ENCODE measurements at regions not wholly inside any gene's neighbourhood (a gene's known extent, or its start where the extent isn't known, plus 50 kb on each side); places are given as distances from the start of the nearest gene placed in this dataset.

DNA sequence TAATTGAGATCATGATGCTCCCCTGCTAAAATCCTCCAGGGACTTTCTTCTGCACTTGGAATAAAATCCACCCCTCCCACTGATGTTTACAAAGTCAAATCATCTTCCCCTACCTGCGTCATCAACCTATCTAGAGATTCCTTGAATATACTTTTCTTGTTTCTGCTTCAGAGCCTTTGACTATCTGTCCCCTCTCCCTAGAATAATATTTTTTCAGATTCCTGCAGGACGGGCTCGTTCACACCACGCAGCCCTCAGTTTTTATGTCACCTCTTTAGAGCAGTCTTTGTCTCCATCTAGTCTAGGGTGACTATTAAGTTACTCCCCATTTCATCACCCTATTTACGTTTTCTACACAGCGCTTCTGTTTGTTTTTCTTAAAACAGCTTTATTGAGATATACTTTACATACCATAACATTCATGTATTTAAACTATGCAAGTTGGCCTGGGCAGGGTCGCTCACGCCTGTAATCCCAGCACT is 94.8 kb upstream of the SESN3 start:
- Histone ChIP-seq H3K36me3 (ENCODE audit: insufficient read depth, low read length) (no peaks in the 10 kb centered on the region), H3K9me3 (ENCODE audit: low read depth, low read length) (no peaks in the 10 kb centered on the region), H3K9ac (ENCODE audit: insufficient read length) (no peak overlapping the region), H3K4me3 (no peak overlapping the region), H3K27ac (no peak overlapping the region)
- TF ChIP-seq EZH2 (IDR thresholded peaks at IDR 0.05): no peak
- no peak for TF ChIP-seq FOXP2 (optimal IDR thresholded peaks at IDR 0.05; ENCODE audit: control extremely low read depth, extremely low read length, insufficient read depth)
- TF ChIP-seq POLR2AphosphoS5 (IDR thresholded peaks at IDR 0.05; ENCODE audit: borderline replicate concordance, low read depth, low read length): no peak
- DNase-seq (ENCODE audit: low read depth, low spot score): no peak

GRCh38 chr11:95324826-95325225 is 93.8 kb upstream of the SESN3 start:
- no peak for TF ChIP-seq FOXP2 (optimal IDR thresholded peaks at IDR 0.05; ENCODE audit: control extremely low read depth, extremely low read length, insufficient read depth)
- TF ChIP-seq EZH2 (IDR thresholded peaks at IDR 0.05): no peak
- TF ChIP-seq POLR2AphosphoS5 (IDR thresholded peaks at IDR 0.05; ENCODE audit: borderline replicate concordance, low read depth, low read length): no peak
- DNase-seq (ENCODE audit: low read depth, low spot score): no peak
- Histone ChIP-seq H3K9me3 (ENCODE audit: low read depth, low read length) (no peaks in the 10 kb centered on the region), H3K36me3 (ENCODE audit: insufficient read depth, low read length) (no peaks in the 10 kb centered on the region), H3K27ac (no peak overlapping the region), H3K4me3 (no peak overlapping the region), H3K9ac (ENCODE audit: insufficient read length) (no peak overlapping the region)

DNA sequence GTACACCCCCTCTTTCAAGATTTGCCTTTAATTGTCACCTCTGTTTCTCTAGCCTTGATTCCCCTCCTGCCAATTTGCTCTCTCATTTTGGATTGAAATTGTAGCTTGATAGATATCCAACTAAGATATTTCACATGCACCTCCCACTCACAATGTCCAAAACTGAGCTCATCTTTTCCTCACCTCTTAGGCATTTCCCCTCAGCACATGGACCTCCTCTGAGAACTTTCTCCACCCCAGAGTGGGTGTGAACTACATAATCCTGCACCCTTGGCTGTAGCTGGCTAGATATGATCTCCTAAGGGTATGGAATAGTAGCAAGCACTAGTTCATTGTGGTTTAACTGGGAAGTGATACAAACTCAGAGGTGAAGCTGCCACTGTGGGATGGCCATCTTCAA is 91.5 kb upstream of the SESN3 start:
- H3K36me3 ChIP-seq (ENCODE audit: insufficient read depth, low read length): no peaks in the 10 kb centered on the region

DNA sequence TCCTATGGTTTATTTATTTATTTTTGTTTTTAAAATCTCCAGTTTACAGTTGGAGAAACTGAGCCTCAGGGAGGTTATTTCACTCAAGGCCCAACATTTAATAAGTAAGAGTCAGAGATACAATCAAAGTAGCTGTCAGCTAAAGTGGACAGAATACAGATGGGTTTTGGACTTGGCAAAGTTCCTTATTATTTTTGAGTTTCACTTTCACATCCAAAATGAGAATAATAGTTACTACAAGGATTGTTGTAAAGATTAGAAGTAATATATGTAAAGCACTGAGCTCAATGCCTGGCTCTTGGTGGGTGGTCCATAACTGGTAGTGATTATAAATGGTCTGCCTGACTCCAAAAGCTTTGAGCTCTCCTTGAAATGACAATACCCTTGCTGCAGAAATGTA is 87.5 kb upstream of the SESN3 start:
- TF ChIP-seq POLR2AphosphoS5 (IDR thresholded peaks at IDR 0.05; ENCODE audit: borderline replicate concordance, low read depth, low read length) (no peak), FOXP2 (optimal IDR thresholded peaks at IDR 0.05; ENCODE audit: control extremely low read depth, extremely low read length, insufficient read depth) (no peak), EZH2 (IDR thresholded peaks at IDR 0.05) (no peak)
- no peak overlapping the region for H3K9ac ChIP-seq (ENCODE audit: insufficient read length)
- H3K36me3 ChIP-seq (ENCODE audit: insufficient read depth, low read length): no peaks in the 10 kb centered on the region

More for the DNA sequence above, 91.5 kb upstream of the SESN3 start:
- no peak overlapping the region for H3K4me3 ChIP-seq
- TF ChIP-seq POLR2AphosphoS5 (IDR thresholded peaks at IDR 0.05; ENCODE audit: borderline replicate concordance, low read depth, low read length) (no peak), EZH2 (IDR thresholded peaks at IDR 0.05) (no peak), FOXP2 (optimal IDR thresholded peaks at IDR 0.05; ENCODE audit: control extremely low read depth, extremely low read length, insufficient read depth) (no peak)
- H3K9ac ChIP-seq (ENCODE audit: insufficient read length): no peak overlapping the region
- no peak for DNase-seq (ENCODE audit: low read depth, low spot score)
- no peaks in the 10 kb centered on the region for H3K9me3 ChIP-seq (ENCODE audit: low read depth, low read length)
- H3K27ac ChIP-seq: no peak overlapping the region

GRCh38 chr11:95308512-95309035 is 77.6 kb upstream of the SESN3 start:
- DNase-seq (ENCODE audit: low read depth, low spot score): no peak
- no peak overlapping the region for H3K4me3 ChIP-seq
- no peak overlapping the region for H3K9ac ChIP-seq (ENCODE audit: insufficient read length)
- H3K9me3 ChIP-seq (ENCODE audit: low read depth, low read length): no peaks in the 10 kb centered on the region
- H3K27ac ChIP-seq: no peak overlapping the region
- no peaks in the 10 kb centered on the region for H3K36me3 ChIP-seq (ENCODE audit: insufficient read depth, low read length)
- TF ChIP-seq POLR2AphosphoS5 (IDR thresholded peaks at IDR 0.05; ENCODE audit: borderline replicate concordance, low read depth, low read length) (no peak), FOXP2 (optimal IDR thresholded peaks at IDR 0.05; ENCODE audit: control extremely low read depth, extremely low read length, insufficient read depth) (no peak), EZH2 (IDR thresholded peaks at IDR 0.05) (no peak)

More for the DNA sequence above, 87.5 kb upstream of the SESN3 start:
- no peak overlapping the region for H3K27ac ChIP-seq
- no peak overlapping the region for H3K4me3 ChIP-seq
- no peaks in the 10 kb centered on the region for H3K9me3 ChIP-seq (ENCODE audit: low read depth, low read length)
- no peak for DNase-seq (ENCODE audit: low read depth, low spot score)

DNA sequence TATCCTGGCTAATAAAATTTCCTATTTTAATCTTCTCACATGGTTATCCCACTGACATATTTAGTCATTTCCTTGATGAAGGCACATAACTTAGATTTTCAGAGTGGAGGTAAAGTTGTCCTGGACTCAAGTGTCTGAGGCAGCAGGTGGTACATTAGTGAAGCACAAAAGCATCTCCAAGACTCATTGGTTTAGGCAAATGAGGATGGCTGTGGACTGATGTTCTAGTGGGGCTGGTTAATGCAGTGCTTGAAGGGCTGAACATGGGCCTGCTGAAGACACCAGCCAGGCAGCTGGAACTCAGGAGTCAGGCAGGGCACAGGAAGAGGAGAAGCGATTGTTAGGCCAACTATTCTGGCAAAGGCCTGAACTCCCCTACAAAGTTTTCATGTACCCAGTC is 76.3 kb upstream of the SESN3 start:
- no peak for DNase-seq (ENCODE audit: low read depth, low spot score)
- Histone ChIP-seq H3K36me3 (ENCODE audit: insufficient read depth, low read length) (no peaks in the 10 kb centered on the region), H3K4me3 (no peak overlapping the region), H3K9ac (ENCODE audit: insufficient read length) (no peak overlapping the region), H3K9me3 (ENCODE audit: low read depth, low read length) (no peaks in the 10 kb centered on the region), H3K27ac (no peak overlapping the region)
- TF ChIP-seq FOXP2 (optimal IDR thresholded peaks at IDR 0.05; ENCODE audit: control extremely low read depth, extremely low read length, insufficient read depth) (no peak), POLR2AphosphoS5 (IDR thresholded peaks at IDR 0.05; ENCODE audit: borderline replicate concordance, low read depth, low read length) (no peak), EZH2 (IDR thresholded peaks at IDR 0.05) (no peak)

DNA sequence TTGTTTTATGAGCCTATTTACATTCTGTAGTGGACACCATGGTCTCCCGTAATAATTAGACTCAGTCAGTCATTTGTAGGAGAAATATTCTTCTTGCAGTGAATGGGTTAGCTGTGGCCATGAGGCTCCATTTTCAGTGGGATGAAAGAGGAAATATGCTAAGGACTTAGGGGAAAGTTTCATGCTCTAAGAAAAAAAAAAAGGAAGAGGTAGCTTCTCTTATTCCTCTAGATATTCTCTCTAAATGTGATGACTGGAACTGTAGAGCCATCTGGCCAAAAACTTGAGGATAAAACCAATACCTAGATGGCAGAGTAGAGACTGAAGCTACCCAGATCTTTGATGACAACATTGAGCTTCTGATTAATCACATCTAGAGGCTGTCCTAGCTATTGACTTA is 75.8 kb upstream of the SESN3 start:
- Histone ChIP-seq H3K9ac (ENCODE audit: insufficient read length) (no peak overlapping the region), H3K9me3 (ENCODE audit: low read depth, low read length) (no peaks in the 10 kb centered on the region), H3K4me3 (no peak overlapping the region), H3K36me3 (ENCODE audit: insufficient read depth, low read length) (no peaks in the 10 kb centered on the region), H3K27ac (no peak overlapping the region)
- DNase-seq (ENCODE audit: low read depth, low spot score): no peak
- TF ChIP-seq POLR2AphosphoS5 (IDR thresholded peaks at IDR 0.05; ENCODE audit: borderline replicate concordance, low read depth, low read length): no peak
- TF ChIP-seq FOXP2 (optimal IDR thresholded peaks at IDR 0.05; ENCODE audit: control extremely low read depth, extremely low read length, insufficient read depth): no peak
- TF ChIP-seq EZH2 (IDR thresholded peaks at IDR 0.05): no peak

GRCh38 chr11:95306123-95306522 is 75.1 kb upstream of the SESN3 start:
- TF ChIP-seq EZH2 (IDR thresholded peaks at IDR 0.05): no peak
- no peak for TF ChIP-seq FOXP2 (optimal IDR thresholded peaks at IDR 0.05; ENCODE audit: control extremely low read depth, extremely low read length, insufficient read depth)
- no peak for TF ChIP-seq POLR2AphosphoS5 (IDR thresholded peaks at IDR 0.05; ENCODE audit: borderline replicate concordance, low read depth, low read length)
- H3K4me3 ChIP-seq: no peak overlapping the region
- H3K9me3 ChIP-seq (ENCODE audit: low read depth, low read length): no peaks in the 10 kb centered on the region
- no peak overlapping the region for H3K9ac ChIP-seq (ENCODE audit: insufficient read length)
- DNase-seq (ENCODE audit: low read depth, low spot score): no peak
- no peaks in the 10 kb centered on the region for H3K36me3 ChIP-seq (ENCODE audit: insufficient read depth, low read length)
- H3K27ac ChIP-seq: no peak overlapping the region

- H3K36me3 ChIP-seq (ENCODE audit: insufficient read depth, low read length): no peaks in the 10 kb centered on the region
- TF ChIP-seq POLR2AphosphoS5 (IDR thresholded peaks at IDR 0.05; ENCODE audit: borderline replicate concordance, low read depth, low read length) (no peak), FOXP2 (optimal IDR thresholded peaks at IDR 0.05; ENCODE audit: control extremely low read depth, extremely low read length, insufficient read depth) (no peak), EZH2 (IDR thresholded peaks at IDR 0.05) (no peak)
- H3K9me3 ChIP-seq (ENCODE audit: low read depth, low read length): no peaks in the 10 kb centered on the region
- no peak for DNase-seq (ENCODE audit: low read depth, low spot score)
- no peak overlapping the region for H3K9ac ChIP-seq (ENCODE audit: insufficient read length)
- H3K4me3 ChIP-seq: no peak overlapping the region
- H3K27ac ChIP-seq: no peak overlapping the region
Measured at GRCh38 chr11:95305705-95306104, 74.7 kb upstream of the SESN3 start.

Data from SK-N-MC (cell line).